ENCODE measurements at regions not wholly inside any gene's neighbourhood (a gene's known extent, or its start where the extent isn't known, plus 50 kb on each side); places are given as distances from the start of the nearest gene placed in this dataset.

GRCh38 chr5:126172812-126173211, 250.4 kb upstream of the GRAMD2B start:
- in situ Hi-C loops (cut with MboI; ENCODE audit: low sequenced_read_pairs, unreplicated experiment) = no loop called here
- no peak for DNase-seq (ENCODE audit: low spot score)
- TF ChIP-seq CTCF (IDR thresholded peaks at IDR 0.05; ENCODE audit: borderline replicate concordance, control extremely low read depth, extremely low read depth, insufficient read depth, missing control alignments) = no peak

GRCh38 chr5:126178521-126178920, 244.7 kb upstream of the GRAMD2B start:
- TF ChIP-seq CTCF (IDR thresholded peaks at IDR 0.05; ENCODE audit: borderline replicate concordance, control extremely low read depth, extremely low read depth, insufficient read depth, missing control alignments) = no peak
- in situ Hi-C loops (cut with MboI; ENCODE audit: low sequenced_read_pairs, unreplicated experiment) = no loop called here
- no peak for DNase-seq (ENCODE audit: low spot score)

GRCh38 chr5:126182971-126183695, 240.1 kb upstream of the GRAMD2B start:
- no peak for TF ChIP-seq CTCF (IDR thresholded peaks at IDR 0.05; ENCODE audit: borderline replicate concordance, control extremely low read depth, extremely low read depth, insufficient read depth, missing control alignments)
- DNase-seq (ENCODE audit: low spot score) = no peak
- in situ Hi-C loops (cut with MboI; ENCODE audit: low sequenced_read_pairs, unreplicated experiment) = no loop called here

GRCh38 chr5:126184474-126184873, 238.7 kb upstream of the GRAMD2B start:
- TF ChIP-seq CTCF (IDR thresholded peaks at IDR 0.05; ENCODE audit: borderline replicate concordance, control extremely low read depth, extremely low read depth, insufficient read depth, missing control alignments) = no peak
- DNase-seq (ENCODE audit: low spot score) = no peak
- in situ Hi-C loops (cut with MboI; ENCODE audit: low sequenced_read_pairs, unreplicated experiment) = no loop called here

GRCh38 chr5:126186210-126186609, 237.0 kb upstream of the GRAMD2B start:
- in situ Hi-C loops (cut with MboI; ENCODE audit: low sequenced_read_pairs, unreplicated experiment) = no loop called here
- no peak for DNase-seq (ENCODE audit: low spot score)
- TF ChIP-seq CTCF (IDR thresholded peaks at IDR 0.05; ENCODE audit: borderline replicate concordance, control extremely low read depth, extremely low read depth, insufficient read depth, missing control alignments) = no peak

- in situ Hi-C loops (cut with MboI; ENCODE audit: low sequenced_read_pairs, unreplicated experiment) = no loop called here
- DNase-seq (ENCODE audit: low spot score) = no peak
- TF ChIP-seq CTCF (IDR thresholded peaks at IDR 0.05; ENCODE audit: borderline replicate concordance, control extremely low read depth, extremely low read depth, insufficient read depth, missing control alignments) = no peak
Measured at GRCh38 chr5:126188804-126189203, 234.4 kb upstream of the GRAMD2B start.

Measured in GM13976 (cell line).